ENCODE measurements at regions not wholly inside any gene's neighbourhood (a gene's known extent, or its start where the extent isn't known, plus 50 kb on each side); places are given as distances from the start of the nearest gene placed in this dataset.

GRCh38 chr11:33412241-33412640 is 155.1 kb downstream of the HIPK3 start:
- DNase-seq (ENCODE audit: low read depth), result no peak

- DNase-seq (ENCODE audit: low read depth), result no peak
Observed at GRCh38 chr11:33411751-33412150, 154.6 kb downstream of the HIPK3 start.

- no peak for DNase-seq (ENCODE audit: low read depth)
Observed at GRCh38 chr11:33410086-33410765, 153.0 kb downstream of the HIPK3 start.
